DND-41 (cell line): ENCODE measurements at regions not wholly inside any gene's neighbourhood (a gene's known extent, or its start where the extent isn't known, plus 50 kb on each side); places are given as distances from the start of the nearest gene placed in this dataset.

Experiments used
- CTCF ChIP-seq: IDR thresholded peaks from 2 replicates; pipeline ENCODE4 v1.5.1; 2012; ENCODE audit warnings: borderline replicate concordance, low read length, moderate library complexity, mild to moderate bottlenecking; ENCODE audit not compliant: poor library complexity, severe bottlenecking; ENCODE audit errors: extremely low read depth
- EZH2 ChIP-seq: IDR thresholded peaks from 3 replicates; pipeline ENCODE4 v1.6.1; 2012; ENCODE audit warnings: borderline replicate concordance, low read depth, mild to moderate bottlenecking, moderate library complexity, low read length, inconsistent platforms; ENCODE audit not compliant: severe bottlenecking

- TF ChIP-seq CTCF: no peak
- TF ChIP-seq EZH2: no peak
These were observed 257.2 kb upstream of the SOX5 start for GRCh38 chr12:24206621-24207020.
